A673 (cell line): ENCODE measurements at regions not wholly inside any gene's neighbourhood (a gene's known extent, or its start where the extent isn't known, plus 50 kb on each side); places are given as distances from the start of the nearest gene placed in this dataset.

Source experiments
- BruUV-seq: library from RNA; stranded (reverse); fragments of 400-500 nt; replicated peaks from 2 replicates; lab custom pipeline; 2021; lab: Mats Ljungman, UMichigan
- CTCF ChIA-PET: fragments of 300-600 bp; sonication (Branson Sonifier 250); formaldehyde crosslinking; loops from one replicate; lab custom pipeline; 2022; ENCODE audit warnings: antibody characterized with exemption; lab: Charles Lee
- POLR2A ChIA-PET: fragments of 300-600 bp; sonication (Branson Sonifier 250); formaldehyde crosslinking; loops from one replicate; lab custom pipeline; 2022; ENCODE audit warnings: antibody characterized with exemption; ENCODE audit not compliant: low non-redundant PET; lab: Charles Lee
- DNase-seq: peaks from one replicate; pipeline ENCODE4 v3.0.0-alpha.2; 2015; ENCODE audit warnings: low spot score
- H3K27ac ChIP-seq: fragments of 200-600 bp; sonication (generic); 2 replicates; pipeline ENCODE4 v1.5.1; 2016; ENCODE audit warnings: mixed run types, low read depth, mild to moderate bottlenecking, mixed read lengths, antibody characterized with exemption, low read length; ENCODE audit not compliant: poor library complexity, severe bottlenecking
- H3K27me3 ChIP-seq: fragments of 200-600 bp; sonication (generic); replicated peaks from 2 replicates; pipeline ENCODE4 v1.6.1; 2017; ENCODE audit warnings: mixed run types, low read depth, mild to moderate bottlenecking, mixed read lengths, antibody characterized with exemption, low read length; ENCODE audit not compliant: insufficient read depth, poor library complexity
- H3K36me3 ChIP-seq: fragments of 200-600 bp; sonication (generic); 2 replicates; pipeline ENCODE4 v1.6.1; 2016; ENCODE audit warnings: mixed run types, mild to moderate bottlenecking, mixed read lengths, antibody characterized with exemption, low read length; ENCODE audit not compliant: insufficient read depth, poor library complexity, severe bottlenecking
- H3K4me1 ChIP-seq: fragments of 200-600 bp; sonication (generic); 2 replicates; pipeline ENCODE4 v1.6.1; 2017; ENCODE audit warnings: mixed run types, mild to moderate bottlenecking, mixed read lengths, antibody characterized with exemption, low read length; ENCODE audit not compliant: insufficient read depth, poor library complexity, severe bottlenecking
- H3K4me3 ChIP-seq: fragments of 200-600 bp; sonication (generic); 2 replicates; pipeline ENCODE4 v1.5.1; 2016; ENCODE audit warnings: low read depth, mixed run types, mild to moderate bottlenecking, mixed read lengths, low read length; ENCODE audit not compliant: poor library complexity, severe bottlenecking
- H3K9me3 ChIP-seq: fragments of 200-600 bp; sonication (generic); 2 replicates; pipeline ENCODE4 v1.6.1; 2016; ENCODE audit warnings: mixed run types, low read depth, mild to moderate bottlenecking, mixed read lengths, antibody characterized with exemption, low read length; ENCODE audit not compliant: poor library complexity, severe bottlenecking
- CTCF ChIP-seq: fragments of 300-800, 200-600 bp; sonication (generic); conservative IDR thresholded peaks from 2 replicates; pipeline ENCODE4 v1.5.1; 2017; ENCODE audit warnings: low read depth, mild to moderate bottlenecking, antibody characterized with exemption, low read length, moderate library complexity, mixed read lengths
- EZH2 ChIP-seq: fragments of 200-600 bp; sonication (generic); IDR thresholded peaks from 2 replicates; pipeline ENCODE4 v1.6.1; 2017; ENCODE audit warnings: borderline replicate concordance, low read depth, mild to moderate bottlenecking, mixed read lengths, antibody characterized with exemption, low read length; ENCODE audit not compliant: poor library complexity, severe bottlenecking
- intact Hi-C: fragments of 100-400 bp; cut with micrococcal nuclease; formaldehyde crosslinking; loops from one replicate; pipeline ENCODE4 v1.10.0; 2022; ENCODE audit not compliant: unreplicated experiment

GRCh38 chr1:103307751-103308150 is 199.4 kb upstream of the COL11A1 start:
- intact Hi-C loops: no loop called here
- TF ChIP-seq CTCF (no peak), EZH2 (no peak)
- DNase-seq: no peak

GRCh38 chr1:103283841-103284669 is 175.7 kb upstream of the COL11A1 start:
- DNase-seq: peak; percentile 1
- no peaks in the 10 kb centered on the region for H3K9me3 ChIP-seq
- no peak overlapping the region for H3K4me3 ChIP-seq
- H3K27ac ChIP-seq: no peak overlapping the region
- H3K27me3 ChIP-seq: no peaks in the 10 kb centered on the region
- no TSS peak for BruUV-seq
- ChIA-PET POLR2A (interaction anchor here (0.6 kb wide), 1 partner anchor 127 kb away, joined by 6 read pairs; no protein-coding TSS in a partner anchor), CTCF (no interaction called here)
- no peaks in the 10 kb centered on the region for H3K36me3 ChIP-seq
- H3K4me1 ChIP-seq: no peaks in the 10 kb centered on the region
- intact Hi-C loops: no loop called here
- TF ChIP-seq EZH2: no peak
- TF ChIP-seq CTCF: no peak

More at GRCh38 chr1:103307751-103308150, 199.4 kb upstream of the COL11A1 start:
- no peaks in the 10 kb centered on the region for H3K36me3 ChIP-seq
- H3K4me3 ChIP-seq: no peak overlapping the region
- BruUV-seq: no TSS peak
- H3K9me3 ChIP-seq: no peaks in the 10 kb centered on the region
- no peak overlapping the region for H3K27ac ChIP-seq
- POLR2A ChIA-PET: no interaction called here
- H3K4me1 ChIP-seq: no peaks in the 10 kb centered on the region
- CTCF ChIA-PET: no interaction called here
- H3K27me3 ChIP-seq: no peaks in the 10 kb centered on the region

- BruUV-seq: no TSS peak
- H3K4me1 ChIP-seq: no peaks in the 10 kb centered on the region
- no peak for DNase-seq
- no peaks in the 10 kb centered on the region for H3K9me3 ChIP-seq
- H3K4me3 ChIP-seq: no peak overlapping the region
- ChIA-PET CTCF (no interaction called here), POLR2A (no interaction called here)
- H3K36me3 ChIP-seq: no peaks in the 10 kb centered on the region
- H3K27me3 ChIP-seq: no peaks in the 10 kb centered on the region
- H3K27ac ChIP-seq: no peak overlapping the region
- no peak for TF ChIP-seq CTCF
- TF ChIP-seq EZH2: no peak
- intact Hi-C loops: no loop called here
These were observed 175.0 kb upstream of the COL11A1 start for GRCh38 chr1:103283371-103283770.
